ENCODE measurements at regions not wholly inside any gene's neighbourhood (a gene's known extent, or its start where the extent isn't known, plus 50 kb on each side); places are given as distances from the start of the nearest gene placed in this dataset.

- TF ChIP-seq CTCF (IDR thresholded peaks at IDR 0.05; ENCODE audit: control extremely low read depth in 1 of 3, insufficient read depth in 1 of 3, low read depth in 1 of 3, low read length in 3 of 3) (no peak), CEBPB (IDR thresholded peaks at IDR 0.05; ENCODE audit: low read depth, low read length) (no peak), TCF12 (IDR thresholded peaks at IDR 0.05; ENCODE audit: low read depth, low read length) (no peak), EP300 (IDR thresholded peaks at IDR 0.05; ENCODE audit: borderline replicate concordance in 1 of 2, low read depth in 2 of 2, low read length in 2 of 2) (no peak), POLR2A (IDR thresholded peaks at IDR 0.05; ENCODE audit: control extremely low read depth in 1 of 2, low read depth in 2 of 2, low read length in 2 of 2) (no peak), CHD2 (IDR thresholded peaks at IDR 0.05; ENCODE audit: low read length) (no peak)
Observed at GRCh38 chr9:103242025-103242424, 246.9 kb downstream of the CYLC2 start (continued).
